Activated CD4-positive, alpha-beta memory T cell treated with anti-CD3 and anti-CD28 coated beads for 36 hours (primary cell): ENCODE measurements at regions not wholly inside any gene's neighbourhood (a gene's known extent, or its start where the extent isn't known, plus 50 kb on each side); places are given as distances from the start of the nearest gene placed in this dataset.
"Not testable (repeated sequence)": the region's sequence is repeated elsewhere in the genome, so short reads cannot be mapped to it uniquely, and the experiment has no call there.

Experiments used
- CTCF ChIA-PET: fragments of 350-600 bp; sonication (Branson Sonifier 250); formaldehyde crosslinking; loops from one replicate; lab custom pipeline; 2021; ENCODE audit warnings: antibody characterized with exemption, inconsistent platforms; lab: Charles Lee
- POLR2A ChIA-PET: fragments of 350-600 bp; sonication (Branson Sonifier 250); formaldehyde crosslinking; loops from one replicate; lab custom pipeline; 2021; ENCODE audit warnings: antibody characterized with exemption; lab: Charles Lee
- DNase-seq: peaks from one replicate; pipeline ENCODE4 v3.0.0-alpha.2; 2020
- H3K27ac Mint-ChIP-seq: one replicate; pipeline ENCODE4 v1.8.0; 2021; ENCODE audit warnings: mixed read lengths
- H3K27me3 Mint-ChIP-seq: one replicate; pipeline ENCODE4 v1.8.0; 2021; ENCODE audit warnings: mixed read lengths
- H3K36me3 Mint-ChIP-seq: one replicate; pipeline ENCODE4 v1.8.0; 2021; ENCODE audit warnings: mixed read lengths
- H3K4me1 Mint-ChIP-seq: one replicate; pipeline ENCODE4 v1.8.0; 2021; ENCODE audit warnings: low read depth, mixed read lengths
- H3K4me3 Mint-ChIP-seq: one replicate; pipeline ENCODE4 v1.8.0; 2021; ENCODE audit warnings: mild to moderate bottlenecking, mixed read lengths
- H3K9me3 Mint-ChIP-seq: one replicate; pipeline ENCODE4 v1.8.0; 2021; ENCODE audit warnings: mixed read lengths
- intact Hi-C: fragments of 100-400 bp; cut with micrococcal nuclease; formaldehyde crosslinking; loops from one replicate; pipeline ENCODE4 v1.15.1; 2023

DNA sequence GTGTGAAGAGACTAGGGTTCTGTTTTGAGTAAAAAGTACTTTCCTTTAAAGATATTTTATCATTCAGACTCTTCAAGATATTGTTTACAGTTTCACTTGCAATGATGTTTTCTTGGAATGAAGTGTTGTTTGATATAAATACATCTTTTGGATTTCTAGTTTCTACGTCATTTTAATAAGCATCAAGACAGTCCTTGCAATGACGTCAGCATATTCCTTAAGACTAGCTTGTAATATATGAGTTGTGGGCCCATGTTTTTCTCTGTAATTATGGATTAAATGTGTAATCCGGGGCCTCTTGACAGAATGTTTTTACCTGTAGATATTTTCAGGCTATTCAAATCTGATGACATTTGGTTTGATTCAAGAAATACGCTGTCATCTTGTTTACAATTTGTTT, 66.1 kb downstream of the RBMX2 start:
- Mint-ChIP-seq H3K9me3 (no peaks in the 10 kb centered on the region), H3K4me3 (no peak overlapping the region), H3K27ac (no peak overlapping the region), H3K4me1 (no peaks in the 10 kb centered on the region), H3K36me3 (no peaks in the 10 kb centered on the region), H3K27me3 (no peaks in the 10 kb centered on the region)
- DNase-seq = no peak
- POLR2A ChIA-PET = no interaction called here
- intact Hi-C loops = no loop called here
- CTCF ChIA-PET = no interaction called here

GRCh38 chrX:130468395-130468923, 66.7 kb downstream of the RBMX2 start:
- no peaks in the 10 kb centered on the region for H3K36me3 Mint-ChIP-seq
- POLR2A ChIA-PET = no interaction called here
- no peaks in the 10 kb centered on the region for H3K27me3 Mint-ChIP-seq
- no peaks in the 10 kb centered on the region for H3K9me3 Mint-ChIP-seq
- H3K4me3 Mint-ChIP-seq = no peak overlapping the region
- CTCF ChIA-PET = no interaction called here
- no peak for DNase-seq
- intact Hi-C loops = no loop called here
- no peak overlapping the region for H3K27ac Mint-ChIP-seq
- no peaks in the 10 kb centered on the region for H3K4me1 Mint-ChIP-seq

- intact Hi-C loops = no loop called here
- ChIA-PET CTCF (no interaction called here), POLR2A (no interaction called here)
- no peak overlapping the region for H3K27ac Mint-ChIP-seq
- no peaks in the 10 kb centered on the region for H3K27me3 Mint-ChIP-seq
- H3K9me3 Mint-ChIP-seq = no peaks in the 10 kb centered on the region
- H3K36me3 Mint-ChIP-seq = no peaks in the 10 kb centered on the region
- no peak for DNase-seq
- H3K4me1 Mint-ChIP-seq = no peaks in the 10 kb centered on the region
- H3K4me3 Mint-ChIP-seq = no peak overlapping the region
Observed at GRCh38 chrX:130482871-130483270, 81.1 kb downstream of the RBMX2 start.

DNA sequence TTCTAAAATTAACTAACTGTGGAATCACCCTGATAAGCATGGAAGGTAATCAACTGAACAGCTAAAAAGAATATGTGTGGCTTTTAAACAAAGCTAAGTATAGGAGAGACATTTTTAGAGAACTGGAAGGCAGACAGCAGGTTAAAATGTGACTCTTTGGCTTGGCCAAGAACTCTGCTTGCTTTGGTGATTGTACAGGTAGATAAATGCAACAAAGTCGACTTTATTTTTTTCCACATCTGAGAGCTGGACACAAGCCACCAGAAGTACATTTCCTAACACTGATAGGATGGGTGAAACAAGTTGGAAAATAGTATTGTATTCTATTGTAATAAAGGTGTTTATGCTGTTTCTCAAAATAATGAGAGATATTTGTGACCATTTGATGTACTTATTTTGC, 84.1 kb downstream of the RBMX2 start:
- DNase-seq = no peak
- ChIA-PET CTCF (no interaction called here), POLR2A (no interaction called here)
- Mint-ChIP-seq H3K4me3 (no peak overlapping the region), H3K9me3 (no peaks in the 10 kb centered on the region), H3K36me3 (no peaks in the 10 kb centered on the region), H3K4me1 (no peaks in the 10 kb centered on the region), H3K27ac (no peak overlapping the region), H3K27me3 (no peaks in the 10 kb centered on the region)
- intact Hi-C loops = no loop called here

DNA sequence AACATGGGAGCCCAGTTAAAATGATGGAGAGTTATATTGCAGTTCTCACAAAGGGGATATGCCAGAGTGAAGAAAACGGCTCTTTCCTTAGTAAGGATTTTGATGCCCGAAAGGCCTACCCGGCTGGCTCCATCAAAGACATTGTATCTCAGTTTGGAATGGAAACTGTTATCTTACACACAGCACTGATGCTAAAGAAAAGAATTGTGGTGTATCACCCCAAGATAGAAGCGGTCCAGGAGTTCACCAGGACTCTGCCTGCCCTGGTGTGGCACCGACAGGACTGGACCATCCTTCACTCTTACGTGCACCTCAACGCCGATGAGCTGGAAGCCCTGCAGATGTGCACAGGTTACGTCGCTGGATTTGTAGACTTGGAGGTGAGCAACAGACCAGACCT, 93.7 kb downstream of the RBMX2 start:
- H3K9me3 Mint-ChIP-seq, H3K36me3 Mint-ChIP-seq, intact Hi-C loops, DNase-seq, CTCF ChIA-PET, POLR2A ChIA-PET, H3K27ac Mint-ChIP-seq, H3K4me3 Mint-ChIP-seq, H3K4me1 Mint-ChIP-seq, H3K27me3 Mint-ChIP-seq: not testable (repeated sequence)

DNA sequence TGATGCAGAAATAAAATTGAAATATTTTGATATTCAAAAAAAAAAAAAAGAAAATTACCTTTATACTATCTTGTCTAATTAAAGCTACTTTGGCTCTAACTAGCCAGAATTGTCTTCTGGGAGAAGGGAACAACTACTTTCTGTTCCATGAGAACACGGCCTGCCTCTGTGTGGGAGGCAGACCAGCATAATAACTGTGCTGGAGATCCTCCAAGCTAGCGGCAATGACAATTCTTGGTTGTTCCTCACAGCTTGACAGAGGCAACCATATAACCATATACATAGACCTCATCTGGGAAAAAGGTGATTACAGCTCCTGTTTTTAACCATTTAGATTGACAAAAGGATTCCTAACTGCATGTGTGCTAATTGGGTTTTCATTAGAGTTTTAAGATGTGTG, 95.7 kb downstream of the RBMX2 start:
- H3K9me3 Mint-ChIP-seq = no peaks in the 10 kb centered on the region
- H3K4me3 Mint-ChIP-seq = no peak overlapping the region
- DNase-seq = no peak
- CTCF ChIA-PET = interaction anchor here (0.6 kb wide), 1 partner anchor 167 kb away, joined by 3 read pairs; no protein-coding TSS in a partner anchor
- H3K4me1 Mint-ChIP-seq = no peaks in the 10 kb centered on the region
- H3K36me3 Mint-ChIP-seq = no peaks in the 10 kb centered on the region
- no peaks in the 10 kb centered on the region for H3K27me3 Mint-ChIP-seq
- intact Hi-C loops = no loop called here
- POLR2A ChIA-PET = no interaction called here
- H3K27ac Mint-ChIP-seq = no peak overlapping the region

- no peaks in the 10 kb centered on the region for H3K36me3 Mint-ChIP-seq
- CTCF ChIA-PET = no interaction called here
- no peak for DNase-seq
- H3K4me3 Mint-ChIP-seq = no peak overlapping the region
- intact Hi-C loops = no loop called here
- no peak overlapping the region for H3K27ac Mint-ChIP-seq
- POLR2A ChIA-PET = no interaction called here
- H3K4me1 Mint-ChIP-seq = no peaks in the 10 kb centered on the region
- no peaks in the 10 kb centered on the region for H3K9me3 Mint-ChIP-seq
- H3K27me3 Mint-ChIP-seq = no peaks in the 10 kb centered on the region
Observed at GRCh38 chrX:130498653-130499274, 97.0 kb downstream of the RBMX2 start.

- ChIA-PET CTCF (no interaction called here), POLR2A (no interaction called here)
- Mint-ChIP-seq H3K4me1 (no peaks in the 10 kb centered on the region), H3K27ac (no peak overlapping the region), H3K9me3 (no peaks in the 10 kb centered on the region), H3K4me3 (no peak overlapping the region), H3K27me3 (no peaks in the 10 kb centered on the region), H3K36me3 (no peaks in the 10 kb centered on the region)
- no peak for DNase-seq
- intact Hi-C loops = no loop called here
Observed at GRCh38 chrX:130502016-130502570, 100.3 kb downstream of the RBMX2 start.

- Mint-ChIP-seq H3K36me3 (no peaks in the 10 kb centered on the region), H3K4me3 (no peak overlapping the region), H3K27me3 (no peaks in the 10 kb centered on the region), H3K4me1 (no peaks in the 10 kb centered on the region), H3K27ac (no peak overlapping the region), H3K9me3 (no peaks in the 10 kb centered on the region)
- CTCF ChIA-PET = no interaction called here
- intact Hi-C loops = no loop called here
- POLR2A ChIA-PET = no interaction called here
- no peak for DNase-seq
Observed at GRCh38 chrX:130504019-130504418, 102.2 kb downstream of the RBMX2 start.

GRCh38 chrX:130507015-130507414, 105.2 kb downstream of the RBMX2 start:
- intact Hi-C loops = no loop called here
- no peaks in the 10 kb centered on the region for H3K4me1 Mint-ChIP-seq
- ChIA-PET CTCF (no interaction called here), POLR2A (no interaction called here)
- no peak for DNase-seq
- H3K27me3 Mint-ChIP-seq = peaks cover 7% of the 10 kb centered on the region
- no peaks in the 10 kb centered on the region for H3K9me3 Mint-ChIP-seq
- H3K27ac Mint-ChIP-seq = no peak overlapping the region
- no peak overlapping the region for H3K4me3 Mint-ChIP-seq
- no peaks in the 10 kb centered on the region for H3K36me3 Mint-ChIP-seq

- H3K9me3 Mint-ChIP-seq, H3K4me3 Mint-ChIP-seq, H3K36me3 Mint-ChIP-seq, H3K27ac Mint-ChIP-seq, DNase-seq, intact Hi-C loops, H3K4me1 Mint-ChIP-seq, POLR2A ChIA-PET, CTCF ChIA-PET: not testable (repeated sequence)
- peaks cover 12% of the 10 kb centered on the region for H3K27me3 Mint-ChIP-seq
Observed at GRCh38 chrX:130512534-130512933, 110.7 kb downstream of the RBMX2 start.

DNA sequence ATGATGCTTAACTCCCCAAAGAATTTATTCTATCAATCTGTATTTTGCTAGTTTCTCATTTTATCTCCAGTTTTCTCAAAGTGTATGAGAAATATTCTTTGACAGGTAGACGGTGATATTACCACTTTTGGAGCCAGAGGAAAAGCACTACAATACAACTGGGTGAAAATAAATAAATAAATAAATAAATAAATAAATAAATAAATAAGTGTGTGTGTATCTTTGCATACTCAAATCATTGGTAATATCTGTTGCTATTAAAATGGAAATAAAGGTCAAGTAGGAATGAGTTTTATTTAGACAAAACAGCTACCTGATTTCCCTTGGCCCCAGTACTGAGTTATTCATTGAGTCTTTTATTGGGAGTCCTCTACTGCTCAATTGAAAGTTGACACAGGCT, 114.3 kb downstream of the RBMX2 start:
- Mint-ChIP-seq H3K27ac (no peak overlapping the region), H3K4me1 (no peaks in the 10 kb centered on the region), H3K36me3 (no peaks in the 10 kb centered on the region), H3K9me3 (peaks cover 5% of the 10 kb centered on the region), H3K27me3 (peaks cover 10% of the 10 kb centered on the region), H3K4me3 (no peak overlapping the region)
- CTCF ChIA-PET = no interaction called here
- intact Hi-C loops = no loop called here
- POLR2A ChIA-PET = no interaction called here
- no peak for DNase-seq
